ENCODE measurements at regions not wholly inside any gene's neighbourhood (a gene's known extent, or its start where the extent isn't known, plus 50 kb on each side); places are given as distances from the start of the nearest gene placed in this dataset.

DNA sequence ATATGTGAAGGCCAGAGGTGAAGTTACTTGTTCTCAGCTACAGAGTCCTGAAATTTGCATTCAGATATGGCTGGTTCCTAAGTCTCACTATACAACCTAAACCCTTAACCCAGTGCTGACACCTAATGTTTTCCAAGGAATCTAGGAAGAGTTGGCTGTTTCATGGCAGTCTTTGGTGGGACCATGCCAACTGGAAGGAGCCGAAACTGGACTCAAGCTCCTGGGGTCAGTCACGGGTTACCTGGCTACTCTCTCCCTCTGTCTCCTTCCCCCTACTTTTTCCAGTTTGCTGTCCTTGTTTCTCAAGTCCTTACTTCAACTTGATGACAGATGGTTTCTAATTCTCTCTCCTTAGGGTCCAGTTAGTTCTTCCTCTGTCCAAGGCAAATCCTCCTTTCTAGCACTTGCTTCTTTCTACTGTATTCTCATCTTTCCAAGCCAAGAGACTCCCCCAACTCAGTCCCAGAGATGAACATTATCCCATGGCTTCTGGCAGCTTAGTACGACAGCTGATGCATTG lies 88.6 kb upstream of the COL6A5 start:
- ATAC-seq (ENCODE audit: low read depth): no peak
- H3K9me3 Mint-ChIP-seq: no peaks in the 10 kb centered on the region
- H3K27me3 Mint-ChIP-seq: no peaks in the 10 kb centered on the region
- ChIA-PET CTCF (no interaction called here), POLR2A (no interaction called here)
- H3K4me1 Mint-ChIP-seq: no peaks in the 10 kb centered on the region
- no peak for TF ChIP-seq CTCF (IDR thresholded peaks at IDR 0.05)
- DNase-seq: no peak
- H3K4me3 Mint-ChIP-seq: no peak overlapping the region
- intact Hi-C loops (cut with micrococcal nuclease): no loop called here
- no peaks in the 10 kb centered on the region for H3K36me3 Mint-ChIP-seq (ENCODE audit: low read depth)
- no peak overlapping the region for H3K27ac Mint-ChIP-seq

DNA sequence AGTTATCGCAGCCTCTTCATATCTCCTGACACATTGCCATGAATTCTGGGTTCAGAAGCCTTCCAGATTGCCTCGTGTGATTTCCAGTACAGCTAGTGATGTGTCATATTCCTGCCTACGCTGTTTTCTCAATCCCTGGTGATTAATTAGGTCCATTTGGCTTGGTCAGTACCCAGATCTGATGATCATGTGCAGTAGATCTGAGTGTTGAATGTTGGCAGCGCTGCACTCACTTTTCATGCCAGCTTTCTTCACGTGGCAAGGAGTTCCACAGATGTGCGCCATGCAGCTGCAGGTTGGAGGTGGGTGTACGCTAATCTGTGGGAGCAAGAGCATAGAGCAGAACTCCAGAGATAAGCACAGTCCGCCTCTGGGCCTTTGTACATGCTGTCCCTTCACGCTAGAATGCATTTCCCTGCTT lies 86.9 kb upstream of the COL6A5 start:
- CTCF ChIA-PET: no interaction called here
- ATAC-seq (ENCODE audit: low read depth): no peak
- H3K4me1 Mint-ChIP-seq: no peaks in the 10 kb centered on the region
- TF ChIP-seq CTCF (IDR thresholded peaks at IDR 0.05): no peak
- no peaks in the 10 kb centered on the region for H3K9me3 Mint-ChIP-seq
- no peaks in the 10 kb centered on the region for H3K27me3 Mint-ChIP-seq
- POLR2A ChIA-PET: no interaction called here
- no peaks in the 10 kb centered on the region for H3K36me3 Mint-ChIP-seq (ENCODE audit: low read depth)
- DNase-seq: no peak
- H3K4me3 Mint-ChIP-seq: no peak overlapping the region
- H3K27ac Mint-ChIP-seq: no peak overlapping the region
- intact Hi-C loops (cut with micrococcal nuclease): no loop called here

GRCh38 chr3:130259166-130259874 lies 86.2 kb upstream of the COL6A5 start:
- POLR2A ChIA-PET: no interaction called here
- intact Hi-C loops (cut with micrococcal nuclease): no loop called here
- ATAC-seq (ENCODE audit: low read depth): no peak

GRCh38 chr3:130260918-130261317 lies 84.6 kb upstream of the COL6A5 start:
- Mint-ChIP-seq H3K36me3 (ENCODE audit: low read depth) (no peaks in the 10 kb centered on the region), H3K27me3 (no peaks in the 10 kb centered on the region), H3K4me1 (no peaks in the 10 kb centered on the region), H3K4me3 (no peak overlapping the region), H3K9me3 (no peaks in the 10 kb centered on the region), H3K27ac (no peak overlapping the region)
- intact Hi-C loops (cut with micrococcal nuclease): no loop called here
- CTCF ChIA-PET: no interaction called here
- POLR2A ChIA-PET: no interaction called here
- ATAC-seq (ENCODE audit: low read depth) (no peak), DNase-seq (no peak)
- TF ChIP-seq CTCF (IDR thresholded peaks at IDR 0.05): no peak

More at GRCh38 chr3:130259166-130259874, 86.2 kb upstream of the COL6A5 start:
- H3K4me1 Mint-ChIP-seq: no peaks in the 10 kb centered on the region
- H3K4me3 Mint-ChIP-seq: no peak overlapping the region
- no peaks in the 10 kb centered on the region for H3K9me3 Mint-ChIP-seq
- no peak for DNase-seq
- no peaks in the 10 kb centered on the region for H3K27me3 Mint-ChIP-seq
- H3K36me3 Mint-ChIP-seq (ENCODE audit: low read depth): no peaks in the 10 kb centered on the region
- H3K27ac Mint-ChIP-seq: no peak overlapping the region
- TF ChIP-seq CTCF (IDR thresholded peaks at IDR 0.05): no peak
- CTCF ChIA-PET: no interaction called here

GRCh38 chr3:130263708-130264107 lies 81.8 kb upstream of the COL6A5 start:
- H3K27ac Mint-ChIP-seq: no peak overlapping the region
- no peak for DNase-seq
- H3K9me3 Mint-ChIP-seq: no peaks in the 10 kb centered on the region
- TF ChIP-seq CTCF (IDR thresholded peaks at IDR 0.05): no peak
- no peaks in the 10 kb centered on the region for H3K27me3 Mint-ChIP-seq
- no peaks in the 10 kb centered on the region for H3K36me3 Mint-ChIP-seq (ENCODE audit: low read depth)
- no peak overlapping the region for H3K4me3 Mint-ChIP-seq
- no peaks in the 10 kb centered on the region for H3K4me1 Mint-ChIP-seq
- ATAC-seq (ENCODE audit: low read depth): no peak
- intact Hi-C loops (cut with micrococcal nuclease): no loop called here
- ChIA-PET CTCF (no interaction called here), POLR2A (no interaction called here)

All from activated B cell treated with CpG ODN at 0.5 μM for 24 hours (primary cell).